HepG2 (cell line): ENCODE measurements at regions not wholly inside any gene's neighbourhood (a gene's known extent, or its start where the extent isn't known, plus 50 kb on each side); places are given as distances from the start of the nearest gene placed in this dataset.

Experiments used
- ATAC-seq: fragments of 200-7000 bp; cut with Tn5 transposase; 3 replicates; pipeline ENCODE4 v1.9.1; 2020; ENCODE audit warnings: mild to moderate bottlenecking, moderate library complexity
- BruUV-seq: library from RNA; stranded (reverse); fragments of 400-500 nt; replicated peaks from 2 replicates; lab custom pipeline; 2021; lab: Mats Ljungman, UMichigan
- CTCF ChIA-PET: fragments of 300-600 bp; formaldehyde crosslinking; extraction: SDS; loops from one replicate; lab custom pipeline; 2021; ENCODE audit warnings: low total read pairs, inconsistent platforms, low intra/inter-chr PET ratio; lab: Yijun Ruan, JAX
- POLR2A ChIA-PET: fragments of 350-600 bp; sonication (Branson Sonifier 250); formaldehyde crosslinking; loops from one replicate; lab custom pipeline; 2020; ENCODE audit warnings: antibody characterized with exemption, inconsistent platforms; lab: Yijun Ruan, JAX
- DNase-seq: peaks from one replicate; pipeline ENCODE4 v3.0.0-alpha.2; 2015; ENCODE audit warnings: low spot score
- FAIRE-seq: peaks from 3 replicates; lab custom pipeline; 2011; peaks lifted over from hg19 to GRCh38; lab: Jason Lieb, UNC
- H2AFZ ChIP-seq: one replicate; pipeline ENCODE4 v1.6.1; 2011; ENCODE audit warnings: low read length, inconsistent platforms
- H3K27ac ChIP-seq: fragments of 300-600 bp; 3 replicates; pipeline ENCODE4 v1.8.0; 2011; ENCODE audit warnings: mixed run types, mild to moderate bottlenecking, mixed read lengths, low read length, inconsistent platforms; ENCODE audit not compliant: insufficient read depth; ENCODE audit errors: extremely low read length
- H3K27me3 ChIP-seq, 2 experiments: fragments of 200-600 bp in 1 of 2; 2 replicates in 1 of 2; 3 replicates in 1 of 2; pipeline versions ENCODE4 v1.6.0 to v1.8.0; 2011; ENCODE audit warnings: low read length in 2 of 2, mild to moderate bottlenecking in 2 of 2, moderate library complexity in 2 of 2, inconsistent platforms in 1 of 2; ENCODE audit not compliant: insufficient read depth in 2 of 2, control insufficient read depth in 1 of 2
- H3K36me3 ChIP-seq, 2 experiments: fragments of 200-600 bp in 1 of 2; replicated peaks in 1 of 2; 2 replicates in 1 of 2; 3 replicates in 1 of 2; pipeline versions ENCODE4 v1.5.1 to v1.8.0; 2011; ENCODE audit warnings: low read length in 2 of 2, inconsistent platforms in 1 of 2; ENCODE audit not compliant: insufficient read depth in 2 of 2, control insufficient read depth in 1 of 2
- H3K4me1 ChIP-seq: 2 replicates; pipeline ENCODE4 v1.5.1; 2012; ENCODE audit warnings: low read length, inconsistent platforms; ENCODE audit not compliant: insufficient read depth
- H3K4me2 ChIP-seq: 2 replicates; pipeline ENCODE4 v1.6.0; 2011; ENCODE audit warnings: low read depth, low read length, inconsistent platforms
- H3K4me3 ChIP-seq, 3 experiments: fragments of 200-600 bp in 1 of 3; sonication (generic), shearing (Covaris generic) in 1 of 3; replicated peaks in 1 of 3; 2 replicates each; pipeline ENCODE4 v1.5.1; 2011 to 2016; ENCODE audit warnings: low read length in 3 of 3, inconsistent platforms in 2 of 3, low read depth in 2 of 3, mild to moderate bottlenecking in 2 of 3, control low read depth in 1 of 3, mixed read lengths in 1 of 3; ENCODE audit not compliant: insufficient read depth in 1 of 3
- H3K79me2 ChIP-seq: one replicate; pipeline ENCODE4 v1.6.1; 2011; ENCODE audit warnings: low read length, inconsistent platforms; ENCODE audit not compliant: insufficient read depth
- H3K9ac ChIP-seq: 2 replicates; pipeline ENCODE4 v1.6.0; 2011; ENCODE audit warnings: mild to moderate bottlenecking, low read depth, low read length, inconsistent platforms; ENCODE audit not compliant: insufficient read depth
- H3K9me3 ChIP-seq: 2 replicates; pipeline ENCODE4 v1.5.1; 2012; ENCODE audit warnings: mild to moderate bottlenecking, low read length
- H4K20me1 ChIP-seq: 2 replicates; pipeline ENCODE4 v1.6.0; 2011; ENCODE audit warnings: inconsistent platforms, mild to moderate bottlenecking, low read length, moderate library complexity; ENCODE audit not compliant: insufficient read depth
- HMGXB3 ChIP-seq: sonication (generic); formaldehyde crosslinking; IDR thresholded peaks from 2 replicates; pipeline ENCODE4 v1.4.0; 2020; ENCODE audit warnings: missing genetic modification reagents, borderline replicate concordance
- IRF1 ChIP-seq: sonication (generic); formaldehyde crosslinking; IDR thresholded peaks from 2 replicates; pipeline ENCODE4 v1.4.0; 2020; ENCODE audit warnings: low read depth, mild to moderate bottlenecking, missing genetic modification reagents
- NFIB ChIP-seq: sonication (generic); formaldehyde crosslinking; IDR thresholded peaks from 2 replicates; pipeline ENCODE4 v1.9.0; 2021; ENCODE audit warnings: missing genetic modification reagents, mild to moderate bottlenecking, borderline replicate concordance
- SOX6 ChIP-seq, 2 experiments: fragments of 450-650 bp in 1 of 2; sonication (generic) in 1 of 2; formaldehyde crosslinking in 1 of 2; IDR thresholded peaks; 2 replicates each; pipeline versions ENCODE4 v1.4.0 to v1.6.1; 2017 to 2020; ENCODE audit warnings: antibody characterized with exemption in 1 of 2, mild to moderate bottlenecking in 1 of 2, missing genetic modification reagents in 1 of 2
- ZNF124 ChIP-seq: sonication (generic); formaldehyde crosslinking; IDR thresholded peaks from 2 replicates; pipeline ENCODE4 v1.4.0; 2020; ENCODE audit warnings: missing genetic modification reagents
- ZNF205 ChIP-seq: IDR thresholded peaks from 2 replicates; pipeline ENCODE4 v1.6.1; 2018; ENCODE audit warnings: missing biosample characterization, missing genetic modification reagents
- ZNF232 ChIP-seq: sonication (generic); formaldehyde crosslinking; IDR thresholded peaks from 2 replicates; pipeline ENCODE4 v1.4.0; 2020; ENCODE audit warnings: missing genetic modification reagents, borderline replicate concordance
- WGBS: methylation state at CpG from one replicate; pipeline ENCODE4 v1.1.6; 2017; ENCODE audit warnings: low lambda C conversion rate; 5-methylcytosine and 5-hydroxymethylcytosine counted together
- in situ Hi-C: cut with HindIII; loops from 2 replicates; pipeline ENCODE4 v1.10.0; 2017; ENCODE audit warnings: low pct_unique_long_range_greater_than_20kb; ENCODE audit not compliant: extremely low pct_ligation_motif_present
- intact Hi-C: fragments of 100-400 bp; cut with micrococcal nuclease; formaldehyde crosslinking; loops from one replicate; pipeline ENCODE4 v1.10.0; 2022; ENCODE audit not compliant: unreplicated experiment

GRCh38 chr15:70385711-70386110, 288.0 kb upstream of the TLE3 start (continued):
- TF ChIP-seq HMGXB3 (CRISPR knock-in tag) (no peak), IRF1 (no peak), SOX6 (IDR thresholded peaks at IDR 0.05) (no peak), SOX6 (CRISPR knock-in tag; IDR thresholded peaks at IDR 0.05) (no peak), ZNF124 (no peak)

- FAIRE-seq, result no peak
- TF ChIP-seq ZNF205 (CRISPR knock-in tag), result no peak
- no peak for TF ChIP-seq NFIB (CRISPR knock-in tag)
- no peak for TF ChIP-seq ZNF232 (CRISPR knock-in tag)
- POLR2A ChIA-PET, result no interaction called here
- Histone ChIP-seq H3K4me1 (no peaks in the 10 kb centered on the region), H4K20me1 (no peaks in the 10 kb centered on the region), H3K4me3 (no peak overlapping the region), H2AFZ (no peak overlapping the region), H3K27ac (no peak overlapping the region), H3K27me3 (peaks cover 0 to 5% of the 10 kb centered on the region in 2 experiments; a peak in 1 of 5 replicates), H3K4me2 (no peak overlapping the region), H3K79me2 (no peaks in the 10 kb centered on the region), H3K36me3 (no peaks in the 10 kb centered on the region), H3K9ac (no peak overlapping the region), H3K9me3 (no peaks in the 10 kb centered on the region)
- in situ Hi-C loops (no loop called here), intact Hi-C loops (no loop called here)
- no TSS peak for BruUV-seq
- no peak for ATAC-seq
- WGBS, result 24% methylated on average over 6 of the region's 6 CpGs
- DNase-seq, result no peak
- CTCF ChIA-PET, result no interaction called here
Observed at GRCh38 chr15:70385052-70385451, 287.3 kb upstream of the TLE3 start.
